GM19099 (cell line): ENCODE measurements at regions not wholly inside any gene's neighbourhood (a gene's known extent, or its start where the extent isn't known, plus 50 kb on each side); places are given as distances from the start of the nearest gene placed in this dataset.

Experiments
- POLR2A ChIP-seq: IDR thresholded peaks from 3 replicates; pipeline ENCODE4 v1.6.1; 2011; ENCODE audit warnings: low read depth; ENCODE audit not compliant: insufficient read length; ENCODE audit errors: extremely low read depth

DNA sequence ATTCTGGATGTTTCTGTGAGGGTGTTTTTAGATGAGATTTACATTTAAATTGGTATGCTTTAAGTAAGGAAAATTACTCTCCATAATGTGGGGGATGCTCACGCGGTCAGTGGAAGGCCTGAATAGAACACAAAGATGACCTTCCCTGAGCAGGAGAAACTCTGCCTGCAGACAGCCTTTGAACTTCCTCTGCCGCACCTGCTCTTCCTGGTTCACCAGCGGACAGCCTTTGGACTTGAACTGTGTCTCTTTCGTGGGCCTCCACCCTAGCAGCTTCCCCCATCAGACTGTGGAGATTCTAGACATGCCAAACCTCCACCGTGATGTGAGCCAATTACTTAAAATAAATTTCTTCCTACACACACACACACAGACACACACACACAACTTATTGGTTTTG is 210.7 kb downstream of the EFCAB11 start:
- TF ChIP-seq POLR2A = no peak

DNA sequence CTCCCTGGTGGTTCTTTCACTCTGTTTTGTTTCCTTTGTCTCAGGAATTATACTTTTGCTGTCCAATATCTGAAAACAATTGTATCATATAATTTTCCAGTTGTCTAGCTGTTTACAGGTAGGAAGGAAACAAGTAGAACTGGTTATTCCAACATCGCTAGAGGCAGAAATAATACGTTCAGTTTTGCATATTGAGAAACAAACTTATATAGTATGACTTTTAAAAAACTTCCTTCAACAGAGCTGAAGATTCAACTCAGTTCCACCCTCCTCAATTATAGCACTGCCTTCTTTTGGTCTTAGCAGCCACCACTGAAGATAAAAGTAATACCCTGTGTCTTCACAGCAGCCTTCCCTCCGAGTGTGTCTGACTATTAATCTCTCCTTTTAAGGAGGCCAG is 214.3 kb downstream of the EFCAB11 start:
- TF ChIP-seq POLR2A = no peak

DNA sequence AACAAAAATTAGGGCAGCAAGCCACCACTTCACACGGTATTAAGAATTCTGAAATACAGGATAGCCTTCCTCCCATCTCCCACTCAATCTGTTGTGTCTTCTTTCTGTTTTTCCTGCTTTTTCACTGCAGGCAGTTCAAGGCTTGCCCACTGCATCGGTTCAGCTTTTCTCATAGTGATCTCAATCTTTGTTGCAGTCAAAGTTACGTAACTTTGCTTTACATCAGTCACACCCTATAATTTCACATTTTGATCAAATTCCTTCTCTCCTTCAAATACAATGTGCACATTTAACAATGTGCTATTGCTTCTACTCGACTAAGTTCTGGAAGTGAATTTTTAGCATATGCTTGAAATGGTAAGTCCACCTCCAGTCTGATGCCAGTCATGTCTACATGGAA is 217.6 kb downstream of the EFCAB11 start:
- TF ChIP-seq POLR2A = no peak

DNA sequence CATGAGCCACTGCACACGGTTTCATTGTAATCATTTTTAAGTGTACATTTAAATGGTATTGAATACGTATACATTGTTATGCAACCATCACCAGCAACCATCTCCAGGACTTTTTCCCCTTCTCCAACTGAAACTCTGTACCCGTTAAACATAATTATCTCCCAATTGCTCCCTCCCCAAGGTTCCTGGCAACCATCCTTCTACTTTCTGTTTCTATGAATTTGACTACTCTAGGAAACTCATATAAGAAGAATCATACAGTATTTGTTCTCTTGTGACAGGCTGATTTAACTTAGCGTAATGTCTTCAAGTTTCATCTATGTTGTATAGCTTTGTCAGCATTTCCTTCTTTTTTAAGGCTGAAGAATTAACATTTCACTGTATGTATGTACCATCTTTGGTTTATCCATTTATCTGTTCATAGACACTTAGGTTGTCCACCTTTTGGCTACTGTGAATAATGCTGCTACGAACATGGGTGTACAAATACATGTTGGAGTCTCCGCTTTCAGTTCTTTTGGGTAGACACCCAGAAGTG is 223.1 kb downstream of the EFCAB11 start:
- no peak for TF ChIP-seq POLR2A

DNA sequence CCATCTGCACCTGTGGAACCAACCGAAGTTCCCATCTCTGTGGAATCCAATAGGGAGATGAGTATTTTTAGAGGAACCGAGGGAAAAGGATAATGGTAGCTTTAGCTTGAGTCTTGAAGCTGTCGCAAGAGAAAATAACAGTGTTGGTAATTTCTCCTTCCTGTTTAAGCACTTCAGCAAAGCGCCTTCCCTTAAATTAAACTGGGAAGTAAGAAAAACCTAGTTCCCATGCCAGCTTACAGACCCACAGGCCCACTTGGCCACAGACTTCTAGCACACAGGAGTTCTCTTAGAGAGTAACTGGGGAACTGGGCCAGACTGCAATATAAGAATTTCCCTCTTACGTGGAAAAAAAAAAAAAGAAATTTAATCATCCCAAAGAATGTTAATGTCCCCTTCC is 223.8 kb downstream of the EFCAB11 start:
- no peak for TF ChIP-seq POLR2A

DNA sequence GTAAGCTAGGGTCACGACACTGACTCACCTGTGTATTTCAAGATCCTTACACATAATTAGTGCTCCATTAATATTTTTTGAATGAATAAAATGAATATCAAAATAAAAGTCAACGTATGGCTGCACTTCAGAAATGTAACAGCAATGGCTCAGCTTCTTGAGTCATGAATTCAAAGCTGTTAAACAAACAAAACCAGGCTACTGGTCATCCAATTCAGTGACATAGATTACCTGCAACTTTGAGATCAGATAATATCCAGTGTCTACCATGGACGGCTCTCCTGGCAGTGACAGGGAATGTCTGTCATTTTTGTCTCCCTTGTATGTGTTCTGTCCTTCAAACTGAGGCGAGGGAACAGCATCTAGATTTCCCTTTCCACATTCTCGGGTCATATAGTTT is 225.6 kb downstream of the EFCAB11 start:
- no peak for TF ChIP-seq POLR2A

DNA sequence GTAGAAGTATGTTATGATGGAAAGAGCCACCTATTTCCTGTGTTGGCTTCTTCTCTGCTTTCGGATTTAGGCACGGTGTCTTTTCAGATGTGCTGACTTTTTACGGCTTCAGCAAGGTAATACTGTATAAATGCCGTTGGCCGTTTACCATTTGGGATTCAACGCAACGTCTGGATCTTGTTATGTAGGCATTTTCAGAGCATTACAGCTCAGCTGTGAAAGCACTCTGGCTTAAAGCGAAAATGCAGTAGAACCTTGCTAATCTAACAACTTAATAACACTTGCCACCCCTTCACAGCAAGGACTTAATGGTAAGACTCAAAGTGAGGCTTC is 229.9 kb downstream of the EFCAB11 start:
- no peak for TF ChIP-seq POLR2A

DNA sequence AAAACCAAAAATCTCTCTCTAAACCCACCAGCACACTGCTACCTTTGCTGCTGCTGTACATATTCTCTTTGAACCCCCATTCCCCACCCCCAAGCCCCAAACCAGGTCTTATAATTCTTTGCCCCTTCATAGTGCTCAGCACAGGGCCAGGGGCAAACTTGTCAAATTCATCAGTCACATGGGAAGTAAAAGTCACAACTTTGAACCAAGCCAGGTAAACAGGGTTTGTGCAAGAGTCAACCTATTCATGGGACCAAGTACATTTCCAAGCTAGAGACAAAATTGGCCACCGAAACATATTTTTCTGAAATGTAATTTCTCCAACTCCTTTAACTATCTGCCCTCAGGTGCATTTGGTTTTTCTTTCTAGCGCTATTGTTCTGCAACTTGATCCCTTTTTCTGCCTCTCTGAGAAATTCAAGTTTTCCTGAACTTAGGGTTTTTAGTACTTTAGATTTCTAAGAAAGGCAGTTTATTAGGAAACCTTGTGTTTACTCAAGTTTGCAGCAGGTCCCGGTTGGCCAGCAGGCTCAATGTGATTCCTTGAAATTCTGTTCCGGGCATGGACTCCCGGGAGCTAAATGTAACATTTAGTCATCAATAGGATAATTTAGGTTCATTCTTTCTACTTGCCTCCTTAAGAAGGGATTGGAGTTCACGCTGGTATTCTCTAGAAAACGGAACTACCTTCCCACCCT is 230.5 kb downstream of the EFCAB11 start:
- no peak for TF ChIP-seq POLR2A

DNA sequence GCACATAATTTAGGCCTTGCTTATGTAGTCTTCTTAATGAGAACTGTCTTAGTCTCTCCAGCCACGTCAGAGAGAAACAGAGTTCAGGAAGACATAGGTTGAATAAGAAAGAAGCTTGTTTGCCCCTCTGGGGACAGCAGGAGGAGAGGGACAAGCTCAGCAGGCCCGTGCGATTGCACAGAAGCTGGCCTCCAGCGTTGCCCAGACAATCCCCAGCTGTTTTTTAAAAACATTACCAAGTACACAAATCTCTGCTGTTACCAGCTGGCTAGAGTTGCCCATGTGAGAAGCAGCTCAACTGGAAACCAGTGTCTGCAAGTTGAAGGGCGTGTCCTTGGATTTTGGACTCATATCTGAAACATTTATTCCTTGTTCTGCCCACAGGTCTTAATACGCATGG is 232.6 kb downstream of the EFCAB11 start:
- TF ChIP-seq POLR2A = no peak

DNA sequence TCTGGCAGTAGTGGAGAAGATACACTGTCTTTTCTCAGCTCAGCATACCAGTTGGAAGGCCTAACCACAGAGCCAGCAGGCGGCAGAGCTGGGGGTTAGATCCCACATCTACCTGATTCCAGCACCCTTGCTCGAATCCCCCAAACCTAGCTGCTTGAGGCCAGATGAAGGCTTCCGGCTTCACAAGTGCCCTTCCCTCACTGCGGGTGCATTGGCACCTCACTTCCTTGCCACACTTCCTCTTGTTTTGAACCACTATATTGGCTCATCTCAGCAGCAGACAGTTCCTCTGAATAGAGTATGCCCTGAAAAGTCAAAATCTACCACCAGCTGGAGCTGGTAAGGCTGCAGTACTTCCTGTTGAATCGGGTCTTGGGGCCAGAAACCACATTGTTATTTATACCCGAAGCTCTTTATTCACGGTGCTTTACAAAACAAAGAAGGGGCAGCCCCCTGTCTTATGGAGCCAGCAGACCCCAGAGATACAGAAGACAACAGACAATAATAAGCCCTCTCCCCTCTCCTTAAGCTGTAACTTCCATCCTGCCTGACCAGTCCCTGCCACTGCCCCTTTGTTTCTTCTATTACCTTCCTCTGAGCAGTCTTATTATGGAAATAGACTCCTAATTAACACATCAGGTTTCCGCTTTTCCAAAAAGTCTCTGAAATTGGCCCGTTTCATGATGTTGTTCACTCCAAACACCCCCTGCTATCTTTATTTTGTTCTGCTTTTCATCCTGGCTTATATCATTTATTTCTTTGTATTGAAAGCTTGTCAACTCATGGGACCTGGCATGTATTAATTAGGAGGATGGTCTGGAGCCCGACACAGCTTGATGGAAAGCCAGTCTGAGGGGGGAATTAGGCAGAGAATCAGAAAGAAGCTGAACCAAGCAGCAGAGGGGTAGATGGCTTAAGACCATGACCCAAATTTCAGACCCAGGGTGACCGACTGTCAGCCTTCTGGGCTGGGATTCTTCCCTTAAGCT is 233.5 kb downstream of the EFCAB11 start:
- TF ChIP-seq POLR2A = no peak

DNA sequence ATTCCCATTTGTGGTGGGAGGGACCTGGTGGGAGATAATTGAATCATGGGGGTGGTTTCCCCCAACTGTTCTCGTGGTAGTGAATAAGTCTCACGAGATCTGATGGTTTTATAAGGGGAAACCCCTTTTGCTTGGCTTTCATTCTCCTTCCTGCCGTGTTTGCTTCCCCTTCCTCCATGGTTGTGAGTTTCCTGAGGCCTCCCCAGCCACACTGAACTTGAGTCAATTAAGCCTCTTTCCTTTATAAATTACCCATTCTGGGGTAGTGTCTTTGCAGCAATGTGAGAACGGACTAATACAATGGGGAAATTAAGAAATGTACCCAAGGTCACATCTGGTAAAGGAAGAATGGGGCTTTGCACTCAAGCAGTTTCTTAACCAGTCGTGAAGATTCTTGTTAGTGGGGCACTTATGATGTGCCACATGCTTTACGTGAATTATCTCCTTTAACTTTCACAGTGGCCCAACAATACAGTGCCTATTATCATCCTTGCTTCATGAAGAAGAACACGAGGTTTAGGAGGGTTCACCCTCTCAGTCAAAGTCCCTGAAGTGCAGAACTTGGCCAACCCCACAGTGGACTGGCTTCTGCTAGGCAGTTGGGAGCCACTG is 234.3 kb downstream of the EFCAB11 start:
- no peak for TF ChIP-seq POLR2A

DNA sequence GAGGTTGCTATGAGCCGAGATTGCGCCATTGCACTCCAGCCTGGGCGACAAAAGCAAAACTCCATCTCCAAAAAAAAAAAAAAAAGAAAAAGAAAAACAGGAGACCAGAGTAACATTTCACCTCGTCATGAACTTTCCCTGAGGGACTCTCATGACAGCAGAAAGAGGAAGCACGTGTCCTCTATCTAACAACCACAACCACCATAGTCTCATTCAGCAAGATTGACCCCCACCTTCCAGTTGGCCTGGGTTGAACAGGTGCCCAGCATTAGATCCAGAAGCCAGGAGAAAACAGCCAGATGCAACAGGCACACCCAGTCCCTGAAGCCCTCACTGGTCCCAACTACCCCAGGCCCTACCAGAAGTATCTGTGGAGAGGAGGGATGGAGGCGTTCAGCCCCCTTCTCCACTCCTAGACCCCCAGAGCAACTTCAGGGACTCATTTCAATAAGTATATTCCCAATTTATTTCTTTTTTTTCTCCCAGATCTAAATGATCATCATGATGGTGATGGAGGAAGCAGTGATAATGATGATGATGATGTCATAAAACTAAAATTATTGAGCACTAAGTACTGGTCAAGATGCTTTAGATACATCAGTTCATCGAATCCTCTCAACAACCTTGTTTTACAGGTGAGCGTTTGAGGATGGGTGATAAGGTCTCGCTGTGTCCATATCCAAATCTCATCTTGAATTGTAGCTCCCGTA is 235.0 kb downstream of the EFCAB11 start:
- no peak for TF ChIP-seq POLR2A

DNA sequence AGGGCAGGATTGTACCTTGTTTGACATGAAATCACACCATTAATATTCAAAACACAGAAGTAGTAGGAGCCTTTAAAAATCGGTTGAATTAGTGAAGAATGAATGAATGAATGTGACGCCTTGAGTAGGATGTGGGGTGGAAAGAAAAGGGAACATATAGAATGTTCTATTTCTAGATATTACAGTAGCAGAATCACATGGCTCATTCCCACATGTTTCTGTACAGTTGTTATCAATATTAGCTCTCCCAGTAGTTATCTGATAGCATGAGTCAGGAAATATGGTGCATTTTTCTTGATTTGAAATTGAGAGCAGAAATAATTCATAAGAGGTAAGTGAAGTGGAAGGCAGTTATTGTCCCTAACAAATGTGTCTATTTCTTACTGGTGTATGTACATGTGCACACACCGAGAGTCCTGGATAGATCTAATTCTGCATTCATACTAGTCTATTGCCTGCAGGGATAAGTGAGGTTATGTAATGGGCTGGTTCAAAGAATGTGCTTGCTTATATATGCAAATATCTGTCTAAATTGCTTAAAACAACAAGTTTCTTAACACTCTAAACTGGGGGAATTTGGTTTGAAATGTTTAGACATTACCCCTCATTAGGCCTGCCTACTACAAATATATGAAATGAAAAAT is 245.4 kb downstream of the EFCAB11 start:
- TF ChIP-seq POLR2A = no peak

DNA sequence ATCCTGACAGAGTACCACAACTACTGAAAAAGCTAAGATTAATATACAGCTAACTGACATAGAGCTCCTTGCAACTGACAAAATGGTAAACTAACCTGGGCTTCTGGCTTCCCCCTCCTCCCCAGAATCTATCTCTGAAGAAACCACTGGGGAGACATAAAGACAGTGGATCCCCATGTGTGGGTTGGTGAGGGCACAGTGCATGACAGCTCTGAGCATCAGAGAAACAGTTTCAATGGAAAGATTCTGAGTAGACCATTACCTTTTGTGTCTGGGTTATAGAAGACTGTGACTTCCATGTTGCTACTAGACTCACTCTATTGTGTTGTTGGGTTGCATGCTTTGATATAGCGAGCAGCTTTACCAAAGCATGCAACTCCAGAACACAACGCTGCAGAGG is 247.4 kb downstream of the EFCAB11 start:
- no peak for TF ChIP-seq POLR2A

DNA sequence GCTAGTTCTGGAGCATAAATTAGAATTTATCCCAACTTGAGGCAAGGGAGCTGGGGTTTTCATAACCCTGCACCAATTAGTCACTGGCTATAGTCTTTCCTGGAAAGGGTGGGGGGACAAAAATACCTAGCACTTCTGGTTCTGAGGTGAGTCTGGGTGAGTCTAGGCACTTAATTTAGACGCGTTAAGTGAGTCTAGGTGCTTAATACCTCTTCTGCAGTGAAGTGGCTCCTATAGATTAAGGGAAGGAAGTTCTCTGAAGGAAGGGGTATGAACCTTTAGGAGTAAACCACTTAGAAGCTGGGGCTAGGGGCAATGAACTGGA is 251.7 kb downstream of the EFCAB11 start:
- TF ChIP-seq POLR2A = no peak
